HG03457 (cell line): ENCODE measurements at regions not wholly inside any gene's neighbourhood (a gene's known extent, or its start where the extent isn't known, plus 50 kb on each side); places are given as distances from the start of the nearest gene placed in this dataset.
"Not testable (repeated sequence)": the region's sequence is repeated elsewhere in the genome, so short reads cannot be mapped to it uniquely, and the experiment has no call there.

Experiments used
- ATAC-seq: cut with Tn5 transposase; IDR thresholded peaks from one replicate; pipeline ENCODE4 v1.9.1; 2021; ENCODE audit warnings: moderate number of reproducible peaks; ENCODE audit not compliant: unreplicated experiment

- ATAC-seq: not testable (repeated sequence)
Observed at GRCh38 chr15:19964480-19964879, 577.1 kb downstream of the GOLGA6L6 start.

GRCh38 chr15:19956124-19956796, 585.3 kb downstream of the GOLGA6L6 start:
- ATAC-seq: no peak

GRCh38 chr15:19944261-19944888, 597.2 kb downstream of the GOLGA6L6 start:
- no peak for ATAC-seq

GRCh38 chr15:19943515-19943914, 598.1 kb downstream of the GOLGA6L6 start:
- no peak for ATAC-seq

GRCh38 chr15:19903281-19903680, 638.3 kb downstream of the GOLGA6L6 start:
- ATAC-seq: not testable (repeated sequence)

GRCh38 chr15:19902388-19902787, 639.2 kb downstream of the GOLGA6L6 start:
- ATAC-seq: not testable (repeated sequence)

- ATAC-seq: not testable (repeated sequence)
Observed at GRCh38 chr15:19901414-19901813, 640.2 kb downstream of the GOLGA6L6 start.

- no peak for ATAC-seq
Observed at GRCh38 chr15:19899021-19899824, 642.4 kb downstream of the GOLGA6L6 start.

GRCh38 chr15:19888811-19889210, 652.8 kb downstream of the GOLGA6L6 start:
- ATAC-seq: not testable (repeated sequence)

- not testable (repeated sequence) for ATAC-seq
Observed at GRCh38 chr15:19844061-19844460, 697.5 kb downstream of the GOLGA6L6 start.
